Transverse colon (tissue), 4 donors: ENCODE measurements at regions not wholly inside any gene's neighbourhood (a gene's known extent, or its start where the extent isn't known, plus 50 kb on each side); places are given as distances from the start of the nearest gene placed in this dataset.

Experiments
- DNase-seq: peaks from one replicate; pipeline ENCODE4 v3.0.0-alpha.2; 2019
- H3K27ac ChIP-seq, 4 donors: fragments of 200-600 bp; sonication (generic); 2 replicates each; pipeline ENCODE4 v1.5.1; 2016 to 2018; ENCODE audit warnings: inconsistent platforms in 4 of 4
- H3K27me3 ChIP-seq: fragments of 200-600 bp; sonication (generic); 2 replicates; pipeline ENCODE4 v1.5.1; 2017; ENCODE audit warnings: inconsistent platforms
- H3K36me3 ChIP-seq, 4 donors: fragments of 200-600 bp; sonication (generic); 2 replicates each; pipeline ENCODE4 v1.5.1; 2017 to 2019; ENCODE audit warnings: inconsistent platforms in 4 of 4
- H3K4me1 ChIP-seq, 4 donors: fragments of 200-600 bp; sonication (generic); 2 replicates each; pipeline ENCODE4 v1.5.1; 2017 to 2020; ENCODE audit warnings: inconsistent platforms in 4 of 4
- H3K4me3 ChIP-seq, 4 donors: fragments of 200-600 bp; sonication (generic); 1 replicate in 1 of 4; 2 replicates in 3 of 4; pipeline versions ENCODE4 v1.5.1 to v1.6.1; 2017 to 2019; ENCODE audit warnings: inconsistent platforms in 4 of 4
- H3K9me3 ChIP-seq, 2 donors: fragments of 200-600 bp; sonication (generic); 2 replicates each; pipeline ENCODE4 v1.5.1; 2017 to 2019; ENCODE audit warnings: inconsistent platforms in 2 of 2
- EP300 ChIP-seq: sonication (generic); formaldehyde crosslinking; IDR thresholded peaks from one replicate; pipeline ENCODE4 v1.6.1; 2017; ENCODE audit warnings: antibody characterized with exemption, low read depth
- POLR2A ChIP-seq: fragments of 450-650 bp; IDR thresholded peaks from one replicate; pipeline ENCODE4 v1.6.1; 2016; ENCODE audit warnings: antibody characterized with exemption, mild to moderate bottlenecking, moderate library complexity
- POLR2AphosphoS5 ChIP-seq, 3 donors: sonication (generic); formaldehyde crosslinking; IDR thresholded peaks; one replicate each; pipeline ENCODE4 v1.6.1; 2016; ENCODE audit warnings: antibody characterized with exemption in 3 of 3
- WGBS, 2 donors: methylation state at CpG; one replicate each; pipeline ENCODE4 v1.1.5; 2018; ENCODE audit warnings: low coverage in 1 of 2; 5-methylcytosine and 5-hydroxymethylcytosine counted together
- in situ Hi-C, 4 donors: fragments of 200-750 bp; cut with MboI; loops; one replicate each; pipeline versions ENCODE4 v1.15.0 to v1.15.1; 2017; ENCODE audit warnings: low sequenced_read_pairs in 3 of 4, low pct_ligation_motif_present in 1 of 4, low pct_unique_long_range_greater_than_20kb in 1 of 4
- intact Hi-C: fragments of 100-400 bp; cut with DNase I; formaldehyde crosslinking; loops from one replicate; pipeline ENCODE4 v1.15.1; 2023; ENCODE audit warnings: low total_unique reads
- TF ChIP-seq, protein P1 (sequence below), 5 experiments: fragments of 200-600 bp in 3 of 5; fragments of 450-650 bp in 2 of 5; sonication (generic) in 3 of 5; IDR thresholded peaks; 1 replicate in 2 of 5; 2 replicates in 3 of 5; pipeline ENCODE4 v1.5.1; 2016 to 2017; ENCODE audit warnings: antibody characterized with exemption in 5 of 5, inconsistent platforms in 3 of 5, mild to moderate bottlenecking in 2 of 5, moderate library complexity in 1 of 5

DNA sequence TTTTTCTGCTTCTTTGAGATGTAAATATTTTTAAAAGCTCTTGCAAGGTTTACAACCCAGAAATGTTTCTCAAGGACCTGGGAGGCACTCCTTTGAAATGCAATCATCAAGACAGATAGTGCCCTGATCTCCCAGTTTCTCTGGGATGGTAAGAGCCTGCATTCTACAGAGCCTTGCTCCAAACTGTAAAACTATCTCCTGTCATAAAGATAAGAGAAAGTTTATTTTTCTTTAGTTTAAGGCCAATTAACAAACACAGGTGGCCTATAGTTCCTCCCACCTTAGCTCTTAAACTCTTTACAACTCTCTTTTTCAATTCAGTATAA, 1231.1 kb upstream of the NUDT12 start:
- TF ChIP-seq, protein P1, sequence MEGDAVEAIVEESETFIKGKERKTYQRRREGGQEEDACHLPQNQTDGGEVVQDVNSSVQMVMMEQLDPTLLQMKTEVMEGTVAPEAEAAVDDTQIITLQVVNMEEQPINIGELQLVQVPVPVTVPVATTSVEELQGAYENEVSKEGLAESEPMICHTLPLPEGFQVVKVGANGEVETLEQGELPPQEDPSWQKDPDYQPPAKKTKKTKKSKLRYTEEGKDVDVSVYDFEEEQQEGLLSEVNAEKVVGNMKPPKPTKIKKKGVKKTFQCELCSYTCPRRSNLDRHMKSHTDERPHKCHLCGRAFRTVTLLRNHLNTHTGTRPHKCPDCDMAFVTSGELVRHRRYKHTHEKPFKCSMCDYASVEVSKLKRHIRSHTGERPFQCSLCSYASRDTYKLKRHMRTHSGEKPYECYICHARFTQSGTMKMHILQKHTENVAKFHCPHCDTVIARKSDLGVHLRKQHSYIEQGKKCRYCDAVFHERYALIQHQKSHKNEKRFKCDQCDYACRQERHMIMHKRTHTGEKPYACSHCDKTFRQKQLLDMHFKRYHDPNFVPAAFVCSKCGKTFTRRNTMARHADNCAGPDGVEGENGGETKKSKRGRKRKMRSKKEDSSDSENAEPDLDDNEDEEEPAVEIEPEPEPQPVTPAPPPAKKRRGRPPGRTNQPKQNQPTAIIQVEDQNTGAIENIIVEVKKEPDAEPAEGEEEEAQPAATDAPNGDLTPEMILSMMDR (IDR thresholded peaks at IDR 0.05) = no peak
- TF ChIP-seq POLR2AphosphoS5 (IDR thresholded peaks at IDR 0.05) = peak in 1 of 3 donors; percentile 46
- no peak for TF ChIP-seq POLR2A
- TF ChIP-seq EP300 = no peak
- Histone ChIP-seq H3K4me3 (no peak overlapping the region), H3K9me3 (no peaks in the 10 kb centered on the region), H3K4me1 (peaks cover 0 to 20% (median 7%) of the 10 kb centered on the region in 4 donors), H3K27ac (peak overlapping the region in 2 of 4 donors; percentile 2 to 54), H3K36me3 (no peaks in the 10 kb centered on the region), H3K27me3 (no peaks in the 10 kb centered on the region)
- intact Hi-C loops (no loop called here), in situ Hi-C loops (no loop called here)
- DNase-seq = peak; percentile 17

DNA sequence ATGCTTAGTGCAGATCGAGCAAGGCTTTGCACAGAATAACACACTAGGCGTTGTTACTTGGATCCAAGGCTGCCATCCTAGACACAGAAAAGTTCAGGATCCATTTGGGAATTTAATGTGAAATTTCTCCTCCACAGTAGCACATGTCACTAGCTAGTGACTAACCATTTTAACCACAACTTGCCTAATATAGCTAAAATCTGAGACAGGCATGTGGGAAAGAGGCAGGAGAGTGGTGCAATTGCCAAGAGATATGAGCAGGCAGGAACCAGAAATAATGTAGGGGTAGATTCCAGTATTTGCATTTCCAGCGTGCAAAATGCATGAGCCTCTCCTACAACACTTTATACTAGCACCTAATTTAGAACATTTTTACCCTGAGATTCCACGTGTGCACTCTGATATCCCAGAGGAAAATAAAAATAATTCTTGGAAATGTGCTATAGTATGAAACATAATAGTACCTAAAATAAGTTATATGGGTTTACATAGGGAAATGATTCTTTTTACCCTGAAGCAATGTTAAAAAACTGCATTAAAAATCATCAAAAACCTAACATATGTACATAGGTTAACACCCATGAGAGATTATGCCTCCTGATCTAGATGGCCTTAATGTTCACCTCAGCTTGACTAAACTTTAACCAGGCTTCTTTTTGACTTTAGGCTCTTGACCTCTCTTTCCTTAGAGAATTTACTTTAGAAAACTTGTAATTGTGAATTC, 1230.6 kb upstream of the NUDT12 start:
- DNase-seq = no peak
- TF ChIP-seq, protein P1 (IDR thresholded peaks at IDR 0.05) = no peak
- TF ChIP-seq POLR2AphosphoS5 (IDR thresholded peaks at IDR 0.05) = no peak
- no peak for TF ChIP-seq POLR2A
- TF ChIP-seq EP300 = no peak
- H3K27me3 ChIP-seq = no peaks in the 10 kb centered on the region
- H3K27ac ChIP-seq = peak overlapping the region in 2 of 4 donors; percentile 2 to 53
- H3K36me3 ChIP-seq = no peaks in the 10 kb centered on the region
- no peaks in the 10 kb centered on the region for H3K9me3 ChIP-seq
- H3K4me1 ChIP-seq = peaks cover 0 to 20% (median 7%) of the 10 kb centered on the region in 4 donors
- in situ Hi-C loops = no loop called here
- no peak overlapping the region for H3K4me3 ChIP-seq
- 35 to 51% methylated on average over 3 to 4 of the region's 4 CpGs for WGBS, 2 donors
- intact Hi-C loops = no loop called here

DNA sequence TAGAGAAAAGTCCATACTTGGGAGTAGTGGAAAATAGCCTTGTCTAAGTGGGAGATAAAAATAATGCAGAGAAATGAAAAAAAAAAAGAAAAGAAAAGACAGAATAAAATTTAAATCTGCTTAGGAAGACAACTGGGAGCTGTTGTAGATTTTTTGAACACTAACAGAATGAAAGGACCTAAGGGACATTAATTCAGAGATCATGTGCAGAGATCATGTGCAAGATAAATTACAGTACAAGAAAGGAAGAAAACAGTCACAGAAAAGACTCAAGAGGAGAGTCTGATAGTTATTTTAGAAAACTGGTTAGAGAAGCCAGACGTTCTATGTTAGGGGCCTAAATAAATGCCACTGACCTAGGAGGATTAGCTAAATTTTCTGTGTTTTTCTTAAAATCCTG, 1226.8 kb upstream of the NUDT12 start:
- H3K4me1 ChIP-seq = peaks cover 0 to 19% (median 3%) of the 10 kb centered on the region in 4 donors
- 44 to 47% methylated on average over 1 of the region's 1 CpG for WGBS, 2 donors
- no peak overlapping the region for H3K27ac ChIP-seq
- no peak for DNase-seq
- TF ChIP-seq EP300 (no peak), POLR2A (no peak), POLR2AphosphoS5 (IDR thresholded peaks at IDR 0.05) (no peak)
- TF ChIP-seq, protein P1 (IDR thresholded peaks at IDR 0.05) = no peak
- no peak overlapping the region for H3K4me3 ChIP-seq
- no peaks in the 10 kb centered on the region for H3K27me3 ChIP-seq
- no peaks in the 10 kb centered on the region for H3K36me3 ChIP-seq
- in situ Hi-C loops (no loop called here), intact Hi-C loops (no loop called here)
- H3K9me3 ChIP-seq = peaks cover 0 to 10% of the 10 kb centered on the region in 2 donors

DNA sequence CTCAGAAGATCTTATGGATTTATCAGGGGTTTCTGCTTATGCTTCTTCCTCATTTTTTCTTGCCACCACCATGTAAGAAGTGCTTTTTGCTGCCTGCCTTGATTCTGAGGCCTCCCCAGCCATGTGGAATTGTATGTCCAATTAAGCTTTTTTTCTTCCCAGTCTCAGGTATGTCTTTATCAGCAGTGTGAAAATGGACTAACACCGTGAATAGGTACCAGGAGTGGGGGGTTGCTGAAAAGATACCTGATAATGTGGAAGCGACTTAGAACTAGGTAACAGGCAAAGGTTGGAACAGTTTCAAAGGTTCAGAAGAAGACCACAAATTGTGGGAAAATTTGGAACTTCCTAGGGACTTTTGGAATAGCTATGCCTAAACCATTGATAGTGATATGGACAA, 1222.5 kb upstream of the NUDT12 start:
- in situ Hi-C loops (no loop called here), intact Hi-C loops (no loop called here)
- Histone ChIP-seq H3K4me3 (no peak overlapping the region), H3K4me1 (peaks cover 0 to 6% (median 1%) of the 10 kb centered on the region in 4 donors), H3K27me3 (no peaks in the 10 kb centered on the region), H3K27ac (no peak overlapping the region), H3K9me3 (peaks cover 0 to 10% of the 10 kb centered on the region in 2 donors), H3K36me3 (no peaks in the 10 kb centered on the region)
- DNase-seq = no peak
- WGBS, 2 donors = 80 to 100% methylated on average over 1 to 2 of the region's 2 CpGs
- TF ChIP-seq, protein P1 (IDR thresholded peaks at IDR 0.05) = no peak
- no peak for TF ChIP-seq POLR2AphosphoS5 (IDR thresholded peaks at IDR 0.05)
- no peak for TF ChIP-seq POLR2A
- TF ChIP-seq EP300 = no peak
